ENCODE measurements at regions not wholly inside any gene's neighbourhood (a gene's known extent, or its start where the extent isn't known, plus 50 kb on each side); places are given as distances from the start of the nearest gene placed in this dataset.

- H3K4me3 ChIP-seq = no peak overlapping the region
- 91% methylated on average over 19 of the region's 19 CpGs for whole genome bisulfite sequencing
- H3K27me3 ChIP-seq = no peaks in the 10 kb centered on the region
- H3K9me3 ChIP-seq = no peaks in the 10 kb centered on the region
- no peak overlapping the region for H3K27ac ChIP-seq (replicated peaks in 1 of 4)
- TF ChIP-seq POLR2A (IDR thresholded peaks at IDR 0.05; ENCODE audit: low read depth) (no peak), EP300 (IDR thresholded peaks at IDR 0.05) (no peak), POLR2AphosphoS5 (IDR thresholded peaks at IDR 0.05) (no peak)
- TF ChIP-seq, protein P1, sequence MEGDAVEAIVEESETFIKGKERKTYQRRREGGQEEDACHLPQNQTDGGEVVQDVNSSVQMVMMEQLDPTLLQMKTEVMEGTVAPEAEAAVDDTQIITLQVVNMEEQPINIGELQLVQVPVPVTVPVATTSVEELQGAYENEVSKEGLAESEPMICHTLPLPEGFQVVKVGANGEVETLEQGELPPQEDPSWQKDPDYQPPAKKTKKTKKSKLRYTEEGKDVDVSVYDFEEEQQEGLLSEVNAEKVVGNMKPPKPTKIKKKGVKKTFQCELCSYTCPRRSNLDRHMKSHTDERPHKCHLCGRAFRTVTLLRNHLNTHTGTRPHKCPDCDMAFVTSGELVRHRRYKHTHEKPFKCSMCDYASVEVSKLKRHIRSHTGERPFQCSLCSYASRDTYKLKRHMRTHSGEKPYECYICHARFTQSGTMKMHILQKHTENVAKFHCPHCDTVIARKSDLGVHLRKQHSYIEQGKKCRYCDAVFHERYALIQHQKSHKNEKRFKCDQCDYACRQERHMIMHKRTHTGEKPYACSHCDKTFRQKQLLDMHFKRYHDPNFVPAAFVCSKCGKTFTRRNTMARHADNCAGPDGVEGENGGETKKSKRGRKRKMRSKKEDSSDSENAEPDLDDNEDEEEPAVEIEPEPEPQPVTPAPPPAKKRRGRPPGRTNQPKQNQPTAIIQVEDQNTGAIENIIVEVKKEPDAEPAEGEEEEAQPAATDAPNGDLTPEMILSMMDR (IDR thresholded peaks at IDR 0.05) = no peak
- no peaks in the 10 kb centered on the region for H3K36me3 ChIP-seq
- intact Hi-C loops (cut with DNase I) = no loop called here
- no peak for DNase-seq (ENCODE audit: extremely low spot score)
- no peaks in the 10 kb centered on the region for H3K4me1 ChIP-seq
Measured at GRCh38 chr13:64029343-64030093, 2613.9 kb upstream of the PCDH20 start.

DNA sequence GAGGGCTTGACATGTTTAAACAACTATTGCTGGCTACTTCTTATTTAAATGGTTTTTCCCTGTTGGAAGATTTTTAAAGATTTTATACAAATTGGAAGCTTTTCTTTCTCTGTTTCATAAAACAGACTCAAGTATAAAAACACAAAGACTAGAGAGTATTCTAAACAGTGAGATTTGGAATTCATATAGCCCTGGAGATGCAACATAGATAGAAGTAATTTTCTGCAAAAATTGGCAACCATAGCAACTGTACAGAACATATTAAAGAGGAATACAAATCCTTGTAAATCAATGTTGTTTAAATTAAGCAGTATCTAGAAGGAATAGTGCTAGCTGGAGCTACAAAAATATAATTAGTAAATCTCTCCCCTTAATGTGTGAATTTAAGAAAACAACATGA, 2612.9 kb upstream of the PCDH20 start:
- DNase-seq (ENCODE audit: extremely low spot score) = no peak
- Histone ChIP-seq H3K9me3 (no peaks in the 10 kb centered on the region), H3K27me3 (no peaks in the 10 kb centered on the region), H3K36me3 (no peaks in the 10 kb centered on the region), H3K4me1 (no peaks in the 10 kb centered on the region), H3K4me3 (no peak overlapping the region), H3K27ac (replicated peaks in 1 of 4) (no peak overlapping the region)
- TF ChIP-seq EP300 (IDR thresholded peaks at IDR 0.05) = no peak
- TF ChIP-seq POLR2A (IDR thresholded peaks at IDR 0.05; ENCODE audit: low read depth) = no peak
- no peak for TF ChIP-seq POLR2AphosphoS5 (IDR thresholded peaks at IDR 0.05)
- TF ChIP-seq, protein P1 (IDR thresholded peaks at IDR 0.05) = no peak
- intact Hi-C loops (cut with DNase I) = no loop called here

DNA sequence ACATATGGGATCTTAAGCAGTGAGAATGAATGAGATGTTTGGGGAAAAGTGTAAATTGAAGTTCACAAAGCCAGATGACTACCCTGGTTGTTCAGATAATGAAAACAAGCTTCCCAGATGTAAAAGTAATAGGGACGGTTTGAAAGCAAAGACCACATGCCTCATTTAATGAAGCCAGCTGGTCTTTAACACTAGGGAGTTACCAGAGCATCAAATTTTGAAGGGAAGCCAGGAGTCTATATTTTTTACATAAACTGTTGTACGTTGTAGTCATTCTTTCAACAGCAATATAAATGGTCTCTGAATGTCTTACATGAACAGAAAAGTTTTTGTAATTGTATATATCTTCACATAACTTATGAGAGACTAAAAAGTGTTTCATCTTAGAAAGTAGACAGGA, 2604.5 kb upstream of the PCDH20 start:
- no peak for DNase-seq (ENCODE audit: extremely low spot score)
- Histone ChIP-seq H3K9me3 (no peaks in the 10 kb centered on the region), H3K27me3 (no peaks in the 10 kb centered on the region), H3K36me3 (no peaks in the 10 kb centered on the region), H3K27ac (replicated peaks in 1 of 4) (no peak overlapping the region), H3K4me1 (no peaks in the 10 kb centered on the region), H3K4me3 (no peak overlapping the region)
- TF ChIP-seq, protein P1 (IDR thresholded peaks at IDR 0.05) = no peak
- TF ChIP-seq POLR2AphosphoS5 (IDR thresholded peaks at IDR 0.05) = no peak
- TF ChIP-seq POLR2A (IDR thresholded peaks at IDR 0.05; ENCODE audit: low read depth) = no peak
- TF ChIP-seq EP300 (IDR thresholded peaks at IDR 0.05) = no peak
- intact Hi-C loops (cut with DNase I) = no loop called here
- WGBS = 39% methylated on average over 2 of the region's 2 CpGs

DNA sequence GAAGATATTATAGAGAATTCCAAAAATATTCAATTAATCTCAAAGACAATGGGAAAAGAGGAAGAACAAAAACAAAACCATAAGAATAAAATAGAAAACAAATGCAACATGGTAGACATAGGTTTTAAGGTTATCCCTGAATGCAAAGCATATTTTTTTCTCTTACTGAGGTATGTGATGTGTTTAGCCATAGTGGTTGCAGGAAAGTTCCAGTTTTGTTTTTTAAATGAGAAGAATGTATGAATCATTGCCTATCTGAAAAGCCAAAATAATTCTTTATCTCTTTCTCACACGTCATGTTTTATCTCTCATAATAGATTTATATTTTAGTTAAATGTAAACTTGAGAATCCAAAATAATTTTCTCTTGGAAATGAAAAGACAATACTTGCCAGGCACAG, 2591.7 kb upstream of the PCDH20 start:
- Histone ChIP-seq H3K4me3 (no peak overlapping the region), H3K36me3 (no peaks in the 10 kb centered on the region), H3K9me3 (no peaks in the 10 kb centered on the region), H3K4me1 (no peaks in the 10 kb centered on the region), H3K27me3 (no peaks in the 10 kb centered on the region), H3K27ac (replicated peaks in 1 of 4) (no peak overlapping the region)
- WGBS = 51% methylated on average over 1 of the region's 1 CpG
- intact Hi-C loops (cut with DNase I) = no loop called here
- no peak for DNase-seq (ENCODE audit: extremely low spot score)
- TF ChIP-seq, protein P1 (IDR thresholded peaks at IDR 0.05) = no peak
- TF ChIP-seq POLR2AphosphoS5 (IDR thresholded peaks at IDR 0.05) = no peak
- no peak for TF ChIP-seq EP300 (IDR thresholded peaks at IDR 0.05)
- no peak for TF ChIP-seq POLR2A (IDR thresholded peaks at IDR 0.05; ENCODE audit: low read depth)

DNA sequence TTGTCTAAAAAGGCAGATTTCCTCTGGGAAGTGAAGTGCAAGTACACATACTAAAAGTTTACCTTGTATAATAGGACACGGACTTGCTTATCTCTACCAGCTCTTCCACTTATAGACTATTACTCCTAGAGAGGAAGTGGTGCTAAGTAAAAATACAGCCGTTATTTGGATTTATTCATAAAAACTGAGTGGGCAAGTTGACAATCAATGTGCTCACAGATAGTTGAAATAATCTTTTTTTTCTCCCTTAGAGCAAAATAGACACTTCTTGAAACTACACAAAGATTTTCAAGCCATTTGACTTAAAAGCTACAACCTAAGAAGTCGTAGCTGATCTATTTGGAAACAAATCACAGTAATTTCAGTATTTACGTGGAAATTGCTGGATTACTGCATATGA, 2584.7 kb upstream of the PCDH20 start:
- Histone ChIP-seq H3K27me3 (no peaks in the 10 kb centered on the region), H3K9me3 (no peaks in the 10 kb centered on the region), H3K4me1 (no peaks in the 10 kb centered on the region), H3K36me3 (no peaks in the 10 kb centered on the region), H3K27ac (replicated peaks in 1 of 4) (no peak overlapping the region), H3K4me3 (no peak overlapping the region)
- TF ChIP-seq EP300 (IDR thresholded peaks at IDR 0.05) (no peak), POLR2AphosphoS5 (IDR thresholded peaks at IDR 0.05) (no peak), POLR2A (IDR thresholded peaks at IDR 0.05; ENCODE audit: low read depth) (no peak)
- TF ChIP-seq, protein P1 (IDR thresholded peaks at IDR 0.05) = no peak
- no peak for DNase-seq (ENCODE audit: extremely low spot score)
- WGBS = 75% methylated on average over 4 of the region's 4 CpGs
- intact Hi-C loops (cut with DNase I) = no loop called here

Data from esophagus muscularis mucosa (tissue), 4 donors.